GM21786 (cell line): ENCODE measurements at regions not wholly inside any gene's neighbourhood (a gene's known extent, or its start where the extent isn't known, plus 50 kb on each side); places are given as distances from the start of the nearest gene placed in this dataset.
"Not testable (repeated sequence)": the region's sequence is repeated elsewhere in the genome, so short reads cannot be mapped to it uniquely, and the experiment has no call there.

Experiments
- ATAC-seq: cut with Tn5 transposase; IDR thresholded peaks from one replicate; pipeline ENCODE4 v1.9.1; 2021; ENCODE audit not compliant: unreplicated experiment

DNA sequence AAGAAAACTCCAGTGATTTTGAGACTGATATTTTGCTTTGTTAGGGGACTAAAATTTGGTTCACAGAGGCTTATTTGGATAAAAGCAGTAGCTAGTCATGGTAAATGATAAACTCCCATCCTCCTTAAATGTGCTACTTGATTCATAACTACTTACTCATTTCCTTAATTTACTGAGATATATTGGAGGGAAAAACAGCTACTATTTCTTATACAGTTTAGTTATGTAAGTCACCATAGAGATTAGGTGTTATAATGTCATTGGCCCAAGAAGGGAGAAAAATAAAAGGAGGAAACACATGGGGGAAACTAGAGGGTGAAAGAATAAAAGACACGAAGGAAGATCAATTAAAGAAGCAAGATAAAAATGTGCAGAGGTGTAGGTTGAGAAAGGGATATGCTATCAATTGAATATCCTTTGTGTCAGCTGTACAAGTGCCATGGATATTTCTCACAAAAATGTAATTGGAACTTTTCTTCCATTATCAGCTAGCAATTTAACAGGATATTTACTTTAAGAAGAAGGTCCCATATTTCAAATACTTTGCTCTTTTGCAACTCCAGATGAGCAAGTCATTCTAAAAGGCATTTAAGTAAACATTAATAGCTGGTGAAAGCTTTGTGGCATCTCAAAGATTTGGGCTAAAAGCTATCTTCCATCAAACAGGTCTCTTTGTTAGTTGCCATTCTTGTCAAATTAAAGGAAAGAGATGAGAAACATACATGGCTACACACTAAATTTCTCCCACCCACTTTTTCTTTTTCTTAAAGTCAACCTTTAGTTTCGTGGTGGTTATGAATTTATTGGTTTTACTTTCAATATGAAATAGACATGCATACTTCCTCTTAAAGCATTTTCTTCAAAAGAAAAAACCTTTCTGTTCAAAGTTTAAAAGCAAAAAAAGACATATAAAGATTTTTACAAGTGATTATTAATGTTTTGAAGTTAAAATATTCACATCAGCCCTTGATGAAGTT lies 439.5 kb downstream of the CCER1 start:
- peak; percentile 96 for ATAC-seq

DNA sequence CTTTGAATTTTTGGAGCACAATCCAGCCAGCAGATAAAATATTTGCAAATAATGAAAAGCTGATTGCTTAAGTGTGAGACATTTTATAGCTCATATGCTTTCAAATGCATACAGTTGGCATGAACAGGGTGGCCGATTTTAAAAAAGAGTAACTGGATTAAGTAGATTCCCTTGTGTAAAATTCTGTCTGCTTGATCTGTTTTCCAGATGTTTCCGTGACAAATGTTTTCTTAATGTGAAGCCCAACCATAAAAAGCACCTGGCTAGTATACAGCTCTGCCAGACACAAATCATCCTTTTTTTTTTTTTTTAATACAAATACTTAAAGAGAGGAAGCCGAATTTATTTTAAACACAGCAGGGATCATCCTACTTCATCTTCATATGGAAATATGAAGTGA lies 440.7 kb downstream of the CCER1 start:
- no peak for ATAC-seq

DNA sequence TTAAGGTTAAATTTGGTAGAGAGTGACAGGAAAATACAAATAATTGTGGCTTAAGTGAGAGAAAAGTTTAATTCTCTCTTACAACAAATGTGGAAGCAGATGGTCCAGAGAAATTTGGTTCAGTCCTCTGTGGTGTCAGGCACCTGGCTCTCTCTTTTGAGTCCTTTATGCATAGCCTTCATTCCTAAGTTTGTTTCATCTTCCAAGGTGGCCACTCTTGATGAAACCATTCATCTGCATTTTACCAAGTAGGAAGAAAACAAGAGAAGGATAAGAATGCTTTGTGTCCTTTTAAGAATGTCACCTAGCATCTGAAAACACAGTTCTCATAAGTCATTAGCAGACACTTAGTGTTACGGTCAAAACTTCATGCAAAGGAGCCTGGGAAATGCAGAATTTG lies 442.5 kb downstream of the CCER1 start:
- ATAC-seq: no peak

DNA sequence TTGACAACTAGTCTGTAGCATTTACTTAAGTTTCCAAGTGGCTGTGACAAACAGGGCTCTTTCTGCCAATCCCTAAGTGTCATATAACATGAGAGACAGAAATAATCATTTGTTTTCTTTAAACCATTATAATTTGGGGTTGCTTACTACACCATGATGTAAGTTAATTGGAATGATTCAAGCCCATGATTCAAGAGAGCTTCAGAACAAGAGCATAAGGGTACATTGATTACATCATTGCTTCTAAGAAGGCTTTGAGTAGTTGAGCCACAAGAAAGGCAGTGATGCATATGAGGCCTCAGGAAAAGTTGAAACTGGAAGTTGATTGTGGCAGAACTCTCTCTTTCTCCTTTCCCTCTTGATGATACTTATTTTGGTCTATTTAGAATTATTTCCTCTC lies 444.0 kb downstream of the CCER1 start:
- no peak for ATAC-seq

DNA sequence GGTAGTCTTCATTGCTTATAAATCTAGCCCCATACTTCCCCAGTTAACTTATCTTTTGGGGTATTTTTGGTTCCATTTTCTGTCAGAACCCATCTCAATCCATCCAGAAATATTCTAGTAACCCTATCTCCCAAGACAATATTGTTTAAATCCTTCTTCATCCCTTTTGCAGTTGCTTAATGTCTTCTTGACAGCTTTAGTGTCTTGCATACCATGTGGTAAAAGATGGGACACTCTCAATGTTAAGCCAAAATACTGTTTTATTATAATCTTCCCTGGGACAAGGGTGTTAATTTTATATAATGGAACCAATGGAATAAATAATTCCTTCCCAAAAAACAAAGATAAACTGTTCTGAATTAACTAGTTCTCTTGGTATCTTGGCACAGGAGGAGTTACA lies 450.2 kb downstream of the CCER1 start:
- no peak for ATAC-seq

DNA sequence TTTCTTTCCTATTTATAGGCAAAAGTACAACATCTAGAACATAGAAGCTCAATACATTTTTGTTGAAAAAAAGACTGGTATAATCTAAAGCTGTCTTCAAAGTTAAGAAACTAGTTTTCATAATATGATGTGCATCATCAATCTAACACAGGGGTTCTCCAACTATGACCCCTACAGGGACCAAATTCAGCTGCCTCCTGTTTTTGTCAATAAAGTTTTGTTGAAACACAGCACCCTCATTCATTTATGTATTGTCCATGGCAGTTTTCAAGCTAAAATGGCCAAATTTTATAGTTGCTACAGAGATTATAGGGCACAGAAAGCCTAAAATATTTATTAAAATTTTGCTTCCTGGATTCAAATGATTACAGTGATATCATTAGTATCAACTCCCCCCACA lies 452.9 kb downstream of the CCER1 start:
- no peak for ATAC-seq

DNA sequence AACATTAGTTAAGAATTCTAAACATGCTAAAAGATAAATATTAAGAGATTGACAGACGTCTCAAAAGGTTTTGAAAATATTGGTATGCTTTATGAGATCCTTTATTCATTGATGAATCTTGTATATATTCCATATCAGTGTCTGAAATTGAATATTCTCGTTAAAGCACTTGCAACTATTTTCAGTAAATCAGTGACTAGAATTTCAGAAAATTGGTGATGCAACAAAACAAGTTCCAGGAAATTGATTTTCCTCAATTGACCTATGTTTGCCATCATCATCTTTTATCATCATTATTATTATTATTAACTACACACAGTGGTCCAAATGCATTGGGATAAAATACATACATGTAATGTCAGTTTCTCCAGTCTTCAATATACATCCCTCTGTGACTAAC lies 453.6 kb downstream of the CCER1 start:
- no peak for ATAC-seq

DNA sequence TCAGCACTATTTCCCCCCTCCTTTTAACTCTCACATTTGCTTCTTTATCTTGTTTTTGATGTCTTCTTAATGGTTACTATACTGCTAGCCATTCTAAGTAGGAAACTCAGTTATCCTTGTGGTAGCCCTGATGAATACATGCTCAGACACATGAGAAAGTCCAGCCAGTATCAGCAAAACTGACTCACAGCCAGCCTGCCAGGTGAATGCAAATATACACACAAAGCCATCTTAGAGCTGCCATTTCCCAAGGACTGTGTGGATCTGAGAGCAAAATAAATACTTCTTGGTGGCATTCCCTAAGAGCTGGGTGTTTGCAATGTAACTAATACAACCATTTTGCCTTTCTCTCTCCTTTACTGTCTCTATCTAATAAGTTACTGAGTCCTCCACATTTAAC lies 455.2 kb downstream of the CCER1 start:
- ATAC-seq: no peak

DNA sequence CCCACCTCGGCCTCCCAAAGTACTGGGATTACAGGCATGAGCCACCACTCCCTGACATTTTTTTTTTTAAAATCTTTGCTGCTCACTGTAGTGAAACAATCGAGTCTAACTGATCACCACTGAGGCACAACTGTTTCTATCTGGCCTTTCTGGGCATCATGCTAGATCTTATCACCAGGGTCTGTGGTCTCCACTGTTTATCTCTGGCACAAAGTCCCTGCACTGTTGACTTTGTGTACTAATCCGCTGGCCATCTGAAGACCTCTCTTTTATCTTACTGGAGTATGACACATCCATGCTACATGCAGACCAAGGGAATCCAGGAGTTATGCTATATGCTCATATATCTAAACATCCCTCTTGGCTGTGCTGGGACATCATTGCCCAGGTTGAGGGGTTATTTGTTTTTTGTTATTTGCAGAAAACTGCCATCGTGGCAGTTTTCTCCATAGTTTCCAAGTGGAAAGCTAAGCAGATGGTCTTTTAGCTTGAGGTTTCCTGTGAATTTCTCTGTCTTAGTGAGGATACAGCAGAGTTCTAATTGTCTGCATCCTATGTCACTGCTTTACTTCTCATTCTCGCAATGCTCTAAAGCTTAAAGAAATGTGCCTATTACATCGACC lies 456.9 kb downstream of the CCER1 start:
- no peak for ATAC-seq

DNA sequence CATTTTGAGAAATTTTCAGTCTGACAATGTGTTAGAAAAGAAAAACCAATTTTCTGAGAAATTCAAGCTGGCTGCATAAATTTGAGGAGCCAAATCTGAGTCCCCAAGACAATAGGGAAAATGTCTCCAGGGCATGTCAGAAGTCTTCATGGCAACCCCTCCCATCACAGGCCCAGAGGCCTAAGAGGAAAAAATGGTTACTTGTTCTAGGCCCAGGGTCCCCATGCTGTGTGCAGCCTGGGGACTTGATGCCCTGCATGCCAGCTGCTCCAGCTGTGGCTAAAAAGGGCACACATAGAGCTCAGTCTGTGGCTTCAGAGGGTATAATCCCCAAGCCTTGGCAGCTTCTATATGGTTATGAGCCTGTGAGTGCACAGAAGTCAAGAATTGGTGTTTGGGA lies 464.6 kb downstream of the CCER1 start:
- no peak for ATAC-seq

DNA sequence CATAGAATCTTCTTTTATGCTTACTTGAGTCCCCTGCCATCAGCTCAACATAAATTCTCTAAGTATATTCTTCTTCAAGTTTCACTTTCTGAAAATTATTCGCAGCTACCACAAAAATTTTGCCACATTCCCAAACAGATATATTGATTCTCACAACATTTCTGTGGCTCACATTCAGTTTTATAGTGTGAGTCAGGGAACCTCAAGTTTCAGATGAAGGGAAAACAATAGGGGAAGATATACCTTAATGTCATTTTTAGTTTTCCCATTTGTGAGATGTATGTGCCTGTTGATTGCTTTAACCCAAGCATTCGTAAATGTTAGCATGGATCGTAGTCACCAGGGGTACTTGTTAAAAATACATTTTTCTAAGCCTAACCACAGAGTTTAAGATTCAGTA lies 465.8 kb downstream of the CCER1 start:
- ATAC-seq: no peak

DNA sequence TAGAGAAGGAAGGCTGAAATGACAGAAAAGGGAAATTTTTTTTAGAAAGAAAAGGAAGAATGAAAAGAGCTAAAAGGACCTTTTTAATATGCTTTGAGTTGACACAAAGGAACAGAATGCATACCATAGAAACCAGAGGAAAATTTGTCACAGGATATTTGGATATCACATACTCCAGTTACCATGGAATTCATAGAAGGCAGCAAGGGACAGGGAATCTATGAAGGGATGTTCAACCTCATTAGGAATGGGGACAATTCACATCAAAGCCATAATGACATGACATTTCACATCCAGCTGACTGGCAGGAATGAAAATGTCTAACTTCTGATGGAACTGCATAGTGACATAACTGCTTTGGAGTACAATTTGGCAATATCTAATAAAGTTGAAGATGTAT lies 469.4 kb downstream of the CCER1 start:
- ATAC-seq: no peak

DNA sequence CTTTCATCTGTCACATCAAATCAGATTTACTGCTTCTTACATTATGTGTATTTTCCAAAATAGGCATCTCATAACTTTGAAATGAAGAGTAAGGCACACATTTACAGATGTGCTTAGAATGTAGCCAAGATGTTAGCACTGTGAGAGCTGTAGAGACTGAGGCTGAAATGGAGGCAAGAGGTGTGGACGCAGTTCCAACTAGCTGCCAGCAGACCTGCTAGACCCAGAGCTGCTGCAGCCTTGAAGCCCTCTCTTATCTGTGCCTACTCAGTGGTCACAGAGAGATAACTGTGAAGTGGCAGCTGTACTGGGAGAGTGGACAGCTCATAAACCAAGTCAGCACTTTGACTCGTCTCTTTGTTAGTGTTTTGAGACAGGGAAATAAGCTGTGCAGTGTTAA lies 470.9 kb downstream of the CCER1 start:
- ATAC-seq: no peak

DNA sequence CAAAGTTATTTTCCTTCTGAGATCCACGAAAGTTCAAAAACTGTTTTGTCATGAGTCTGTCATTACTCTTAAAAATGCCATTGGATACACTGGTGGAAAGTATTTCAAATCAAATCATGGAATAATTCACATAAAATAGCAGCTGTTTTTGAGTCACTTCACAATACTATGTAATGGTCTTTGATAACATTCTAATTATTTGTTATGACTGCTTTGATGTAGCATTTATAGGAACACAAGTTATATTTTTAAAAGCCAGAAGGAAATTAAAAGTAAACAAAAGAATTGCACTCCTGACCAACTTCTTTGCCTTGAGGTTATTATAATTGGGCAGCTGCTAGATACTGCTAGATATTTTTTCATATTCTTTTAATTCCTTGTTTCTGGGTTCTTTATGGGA lies 473.2 kb downstream of the CCER1 start:
- no peak for ATAC-seq

DNA sequence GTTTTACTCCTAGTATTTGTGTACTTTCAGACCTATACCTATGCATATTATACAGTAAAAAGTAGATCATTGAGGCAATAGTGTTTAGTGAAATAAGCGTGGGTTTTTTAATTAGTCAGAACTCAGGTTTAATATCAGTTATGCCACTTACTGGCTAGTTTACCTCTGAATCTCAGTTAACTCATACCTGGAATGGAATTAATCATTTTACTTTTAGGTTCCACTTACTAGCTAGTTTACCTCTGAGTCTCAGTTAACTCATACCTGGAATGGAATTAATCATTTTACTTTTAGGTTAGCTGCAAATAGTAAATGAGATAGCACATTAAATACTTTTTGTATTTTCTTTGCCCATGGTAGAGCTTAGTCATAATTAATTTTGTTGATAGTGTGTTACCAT lies 475.7 kb downstream of the CCER1 start:
- ATAC-seq: no peak

DNA sequence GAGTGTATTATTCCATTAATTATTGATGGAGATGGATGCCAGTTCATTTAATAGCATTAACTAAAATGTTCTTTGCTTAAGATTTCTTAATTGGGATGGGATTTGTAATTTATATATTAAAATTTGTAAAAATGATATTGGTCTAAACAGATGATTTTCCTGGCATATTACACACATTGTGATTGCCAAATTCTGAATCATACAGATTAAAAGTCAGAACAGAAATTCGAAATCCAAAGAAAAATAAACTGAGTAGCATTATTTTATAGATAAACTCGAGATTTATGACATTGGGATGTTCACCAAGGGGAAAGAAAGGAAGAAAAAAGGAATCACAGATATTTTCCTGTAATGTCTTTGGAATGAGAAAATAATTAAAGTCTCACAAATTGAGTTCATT lies 481.1 kb downstream of the CCER1 start:
- no peak for ATAC-seq

DNA sequence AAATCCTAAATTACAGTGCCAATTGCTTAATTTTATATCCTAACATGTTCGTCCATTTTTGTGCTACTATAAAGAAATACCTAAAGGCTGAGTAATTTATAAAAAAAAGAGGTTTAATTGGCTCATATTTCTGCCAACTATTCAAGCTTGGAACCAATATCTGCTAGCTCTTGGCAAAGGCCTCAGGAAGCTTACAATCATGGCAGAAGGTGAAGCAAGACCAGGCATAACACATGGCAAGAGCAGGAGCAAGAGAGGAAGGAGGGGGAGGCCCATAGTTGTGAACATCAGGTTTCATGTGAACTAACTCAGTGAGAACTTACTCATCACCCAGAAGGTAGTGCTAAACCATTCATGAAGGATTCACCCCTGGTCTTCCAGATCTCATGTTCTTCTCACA lies 494.3 kb downstream of the CCER1 start:
- no peak for ATAC-seq

DNA sequence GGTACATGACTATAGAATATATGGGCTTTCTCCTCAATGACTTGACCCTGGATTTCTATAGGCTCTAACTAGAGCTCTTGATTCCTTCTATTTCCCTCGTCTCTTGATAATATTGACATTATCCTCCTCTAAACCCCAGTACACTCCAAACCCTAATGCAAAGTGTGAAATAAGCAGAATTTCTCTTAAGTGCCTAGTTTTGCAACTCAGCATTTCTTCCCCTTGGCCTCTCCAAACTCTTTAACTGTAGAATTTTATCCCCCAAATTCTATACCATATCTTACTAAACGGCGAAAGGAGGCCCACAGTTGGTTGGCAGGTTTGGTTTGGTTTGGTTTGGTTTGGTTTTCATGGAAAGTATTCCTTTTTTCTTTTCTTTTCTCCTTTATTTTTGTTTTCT lies 498.7 kb downstream of the CCER1 start:
- ATAC-seq: no peak

DNA sequence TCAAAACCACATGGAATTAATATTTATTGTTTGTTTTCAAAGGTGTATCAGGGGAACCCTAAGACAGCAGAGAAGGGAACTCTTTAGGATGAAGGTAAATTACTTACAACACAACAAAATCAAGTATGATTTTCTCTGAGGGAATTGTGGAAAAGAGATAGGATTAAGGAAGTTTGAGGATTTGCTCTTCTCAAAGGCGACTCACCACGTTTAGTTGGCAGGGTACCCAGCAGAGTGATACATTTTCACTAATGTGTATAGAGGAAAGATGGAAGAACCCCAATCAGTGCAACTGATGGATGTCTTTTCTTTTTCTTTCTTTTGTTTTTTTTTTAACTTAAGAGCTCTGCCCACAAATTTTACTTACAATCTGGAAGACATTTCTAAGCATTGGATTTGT lies 499.2 kb downstream of the CCER1 start:
- ATAC-seq: no peak

DNA sequence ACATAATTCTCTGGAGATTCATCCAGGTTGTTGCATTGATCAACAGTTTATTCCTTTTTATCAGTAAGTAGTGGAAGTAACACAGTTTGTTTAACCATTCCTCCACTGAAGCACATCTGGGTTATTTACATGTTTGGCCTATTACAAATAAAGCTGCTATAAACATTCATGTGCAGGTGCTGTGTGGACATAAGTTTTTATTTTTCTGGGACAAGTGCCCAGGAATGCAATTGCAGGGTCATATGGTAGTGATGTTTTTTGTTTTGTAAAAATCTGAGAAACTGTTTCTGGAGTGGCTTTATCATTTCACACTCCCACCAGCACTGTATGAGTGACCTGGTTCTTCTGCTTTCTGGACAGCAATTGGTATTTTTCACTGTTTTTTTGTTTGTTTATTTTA lies 505.4 kb downstream of the CCER1 start:
- ATAC-seq: no peak

DNA sequence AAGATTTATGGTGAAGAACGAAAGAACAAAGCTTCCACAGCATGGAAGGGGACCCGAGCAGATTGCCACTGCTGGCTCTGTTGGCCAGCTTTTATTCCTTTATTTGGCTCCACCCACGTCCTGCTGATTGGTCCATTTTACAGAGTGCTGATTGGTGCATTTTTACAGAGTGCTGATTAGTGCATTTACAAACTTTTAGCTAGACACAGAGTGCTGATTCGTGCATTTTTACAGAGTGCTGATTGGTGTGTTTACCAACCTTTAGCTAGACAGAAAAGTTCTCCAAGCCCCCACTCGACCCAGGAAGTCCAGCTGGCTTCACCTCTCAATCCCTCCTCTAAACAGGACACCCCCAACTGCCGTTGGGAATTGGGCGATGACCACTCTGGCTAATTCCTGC lies 511.5 kb downstream of the CCER1 start:
- ATAC-seq: not testable (repeated sequence)

DNA sequence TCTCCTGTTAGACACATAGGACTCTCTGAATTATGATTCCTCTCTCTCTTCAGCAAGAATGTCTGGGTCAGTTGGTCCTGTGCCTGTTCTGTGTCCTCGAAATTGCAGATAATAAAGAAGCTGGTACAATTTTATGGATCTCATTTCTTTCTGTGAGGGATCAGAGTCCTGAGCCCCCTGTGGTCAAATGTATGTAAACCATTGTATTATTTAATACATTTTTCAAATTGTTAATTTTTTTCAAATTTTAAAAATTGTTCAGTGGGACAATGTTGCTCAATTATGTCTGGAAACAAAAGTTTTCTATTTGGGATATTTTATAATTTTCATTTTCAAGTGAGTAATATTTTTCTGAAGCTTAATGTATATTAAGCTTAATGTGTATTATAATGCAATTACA lies 513.5 kb downstream of the CCER1 start:
- no peak for ATAC-seq

DNA sequence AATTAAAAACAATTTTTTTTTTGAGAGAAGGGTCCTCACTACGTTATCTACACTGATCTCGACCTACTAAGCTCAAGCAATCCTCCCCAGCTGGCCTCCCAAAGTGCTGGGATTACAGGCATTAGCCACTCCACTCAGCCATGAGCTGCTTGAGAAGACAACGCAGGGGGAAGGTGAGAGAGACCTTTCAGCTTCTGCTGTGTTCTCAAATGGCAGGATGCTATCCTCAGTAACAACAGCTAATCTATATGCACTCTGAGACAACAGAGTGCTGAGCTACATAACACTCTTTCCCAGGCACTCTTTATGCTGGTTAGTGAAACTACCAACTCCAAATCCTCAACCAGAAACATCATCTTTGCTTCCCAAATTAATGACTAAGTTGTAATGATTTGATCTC lies 526.1 kb downstream of the CCER1 start:
- no peak for ATAC-seq
